HG03354 (cell line): ENCODE measurements at regions not wholly inside any gene's neighbourhood (a gene's known extent, or its start where the extent isn't known, plus 50 kb on each side); places are given as distances from the start of the nearest gene placed in this dataset.

Experiments used
- ATAC-seq: cut with Tn5 transposase; IDR thresholded peaks from one replicate; pipeline ENCODE4 v1.9.1; 2021; ENCODE audit warnings: mild to moderate bottlenecking; ENCODE audit not compliant: unreplicated experiment, poor library complexity, severe bottlenecking

DNA sequence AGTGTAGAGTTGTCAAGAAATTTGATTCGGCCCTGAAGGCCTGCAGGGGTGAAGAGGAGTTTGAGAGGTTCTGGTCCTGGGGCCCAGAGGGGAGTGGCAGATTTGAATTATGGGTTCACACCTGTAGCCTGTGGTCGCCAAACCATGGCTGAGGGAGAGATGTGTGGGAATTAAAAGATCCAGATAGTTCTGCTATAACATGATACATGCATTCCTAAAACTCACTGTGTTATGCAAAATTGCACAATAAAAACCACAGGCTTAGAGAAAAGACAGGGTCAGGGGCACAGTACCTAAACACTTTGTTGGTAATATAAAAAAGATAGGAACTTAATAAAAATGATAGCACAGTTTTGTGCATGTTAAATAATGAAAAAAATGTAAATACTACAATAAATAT is 106.2 kb downstream of the TMEM30B start:
- ATAC-seq = no peak

DNA sequence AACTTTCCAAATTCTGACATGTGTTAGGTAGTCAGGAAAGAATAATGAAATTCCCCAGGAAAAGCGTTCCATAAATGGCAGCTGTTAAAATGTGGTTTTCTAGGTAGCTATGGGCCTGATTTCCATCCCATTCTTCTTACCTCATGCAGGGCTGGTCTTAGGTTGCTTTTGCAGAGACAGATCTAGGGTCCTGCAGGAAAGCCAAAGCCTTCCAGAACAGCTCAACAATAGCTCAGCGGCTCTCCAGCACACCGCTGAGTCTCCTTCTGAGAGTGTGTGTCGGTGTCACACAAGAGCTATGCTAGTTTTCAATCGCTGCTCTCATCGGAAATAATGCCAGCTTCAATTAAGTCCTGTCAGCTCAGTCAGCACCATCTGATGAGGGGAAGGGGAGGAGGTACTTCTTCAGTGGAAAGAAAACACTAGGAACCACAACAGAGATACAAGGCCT is 106.7 kb downstream of the TMEM30B start:
- ATAC-seq = no peak

DNA sequence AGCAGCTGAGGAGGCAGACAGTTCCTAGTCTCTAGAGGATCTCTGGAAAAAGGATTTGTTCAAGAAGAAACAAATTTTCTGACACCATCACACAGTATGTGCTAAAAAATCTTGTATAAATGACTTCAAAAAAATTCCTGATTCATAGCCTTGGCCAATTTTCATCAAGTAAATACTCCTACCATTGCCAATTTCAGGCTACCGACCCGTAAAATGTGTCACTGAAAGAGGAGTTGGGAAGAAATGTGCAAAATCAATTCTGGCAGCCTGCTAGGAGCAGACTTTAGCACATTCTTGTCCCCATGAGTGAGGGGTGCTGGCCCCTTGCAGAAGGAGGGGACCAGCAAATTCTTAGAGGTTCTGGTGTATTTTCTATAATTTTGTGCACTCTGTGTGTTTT is 109.4 kb downstream of the TMEM30B start:
- ATAC-seq = no peak

DNA sequence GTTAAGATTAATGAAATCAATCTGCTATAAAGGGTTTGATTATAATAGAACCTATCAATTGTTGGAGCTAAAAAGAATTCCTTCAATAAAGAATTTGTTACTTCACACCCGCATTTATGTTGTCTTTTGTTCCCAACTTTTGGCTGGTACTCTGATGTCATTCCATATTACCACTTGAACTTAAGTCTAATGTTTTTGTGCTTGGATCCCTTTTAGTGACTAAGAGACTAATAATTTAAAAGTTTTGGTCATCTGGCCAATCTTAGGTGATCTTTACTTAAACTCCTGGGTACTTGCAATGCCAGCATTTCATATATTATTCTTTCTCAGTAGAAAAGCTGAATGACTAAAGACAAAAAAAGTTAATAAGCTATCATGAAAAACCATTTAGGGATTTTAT is 113.0 kb downstream of the TMEM30B start:
- no peak for ATAC-seq

DNA sequence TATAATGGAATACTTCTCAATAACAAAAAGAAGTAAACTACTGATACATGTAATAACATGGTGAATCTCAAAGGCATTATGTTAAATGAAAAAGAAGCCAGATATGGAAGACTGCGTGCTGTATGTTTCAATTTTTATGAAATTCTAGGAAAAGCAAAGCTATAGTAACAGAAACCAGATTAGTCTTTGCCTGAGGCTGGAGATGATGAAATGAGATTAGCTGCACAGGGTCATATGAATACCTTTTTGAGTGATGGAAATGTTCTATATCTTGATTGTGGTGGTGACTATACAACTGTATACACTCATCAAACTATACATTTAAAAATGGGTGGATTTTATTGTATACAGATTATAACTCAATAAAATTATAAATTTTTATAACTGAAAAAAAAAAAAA is 113.5 kb downstream of the TMEM30B start:
- no peak for ATAC-seq

DNA sequence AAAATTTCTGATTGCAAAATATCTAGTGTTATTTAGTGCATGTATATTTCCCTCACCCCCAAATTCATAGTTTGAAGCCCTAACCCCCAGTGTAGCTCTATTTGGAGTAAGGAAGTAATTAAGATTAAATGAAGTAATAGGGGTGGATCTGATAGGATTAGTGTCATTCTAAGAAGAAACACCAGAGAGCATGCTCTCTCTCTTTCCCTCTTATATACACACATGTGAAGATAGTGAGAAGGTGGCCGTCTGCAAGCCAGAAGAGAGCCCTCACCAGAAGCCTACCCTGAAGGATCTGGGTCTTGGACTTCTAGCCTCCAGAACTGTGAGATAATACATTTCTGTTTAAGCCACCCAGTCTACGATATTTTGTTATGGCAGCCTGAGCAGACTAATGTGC is 120.3 kb downstream of the TMEM30B start:
- no peak for ATAC-seq

DNA sequence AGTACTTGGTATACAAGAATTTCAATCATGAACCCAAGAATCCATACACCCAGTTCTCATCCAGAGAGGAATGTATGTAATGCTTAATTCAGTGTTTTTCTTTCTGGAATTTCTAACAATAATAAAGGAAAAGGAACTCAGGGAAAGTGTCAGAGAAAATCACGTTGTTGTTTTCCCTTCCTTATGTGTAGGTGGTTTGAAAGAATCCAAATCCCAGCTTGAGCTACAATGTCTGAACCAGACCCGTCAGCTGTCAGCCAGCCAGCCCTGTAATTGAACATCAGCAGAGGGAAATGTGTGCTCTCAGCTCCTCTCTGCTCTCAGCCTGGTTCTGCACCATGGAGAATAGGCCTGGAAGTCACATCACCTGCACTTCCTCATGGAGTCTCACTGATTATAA is 126.5 kb downstream of the TMEM30B start:
- no peak for ATAC-seq

DNA sequence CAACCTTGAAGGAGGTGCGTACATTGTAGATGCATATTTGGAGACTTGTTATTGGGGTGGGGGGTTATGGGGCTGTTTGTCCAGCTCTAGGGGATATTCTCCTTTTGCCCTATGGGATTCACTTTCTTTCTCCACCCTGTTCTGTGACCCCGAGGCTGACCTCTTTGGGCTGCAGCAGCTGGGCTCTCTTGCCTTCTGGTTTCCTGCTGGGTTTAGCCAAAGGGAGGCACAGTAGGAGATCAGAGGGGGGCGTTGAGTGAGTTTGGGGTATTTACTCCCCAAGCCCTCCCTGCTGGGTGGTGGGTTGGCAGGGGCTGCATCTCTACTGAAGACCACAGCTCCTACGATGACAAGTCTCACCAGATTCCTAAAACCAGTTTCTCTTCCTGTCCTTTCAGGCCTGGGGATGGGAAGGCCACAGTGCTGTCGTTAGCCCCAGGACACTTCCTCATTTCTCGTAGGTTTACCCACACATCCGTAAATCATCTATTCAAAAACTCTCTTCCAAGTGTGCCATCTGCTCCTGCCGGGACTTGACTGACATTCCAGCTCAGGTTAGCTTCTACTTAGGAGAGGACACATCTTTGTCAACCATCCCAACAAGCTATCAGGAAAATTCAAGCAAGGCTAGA is 127.1 kb downstream of the TMEM30B start:
- ATAC-seq = no peak

DNA sequence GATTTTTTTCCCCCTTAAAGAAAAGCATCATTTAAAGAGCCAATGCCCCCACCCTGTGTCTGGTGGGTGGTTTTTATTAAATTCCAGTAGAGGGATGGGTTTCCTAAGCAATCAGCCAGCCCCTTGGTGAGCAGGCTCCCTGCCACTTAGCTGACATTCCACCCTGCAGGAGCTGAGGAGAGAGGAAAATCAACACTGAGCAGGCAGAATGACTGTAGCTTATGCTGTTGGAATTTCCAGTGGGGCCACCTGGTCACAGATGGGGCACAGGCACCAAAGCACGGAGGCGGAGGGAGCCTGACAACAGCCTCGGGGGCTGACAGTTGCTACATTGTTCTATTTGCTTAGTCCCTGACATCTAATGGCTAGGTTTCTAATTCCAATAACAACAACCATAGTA is 127.7 kb downstream of the TMEM30B start:
- no peak for ATAC-seq

DNA sequence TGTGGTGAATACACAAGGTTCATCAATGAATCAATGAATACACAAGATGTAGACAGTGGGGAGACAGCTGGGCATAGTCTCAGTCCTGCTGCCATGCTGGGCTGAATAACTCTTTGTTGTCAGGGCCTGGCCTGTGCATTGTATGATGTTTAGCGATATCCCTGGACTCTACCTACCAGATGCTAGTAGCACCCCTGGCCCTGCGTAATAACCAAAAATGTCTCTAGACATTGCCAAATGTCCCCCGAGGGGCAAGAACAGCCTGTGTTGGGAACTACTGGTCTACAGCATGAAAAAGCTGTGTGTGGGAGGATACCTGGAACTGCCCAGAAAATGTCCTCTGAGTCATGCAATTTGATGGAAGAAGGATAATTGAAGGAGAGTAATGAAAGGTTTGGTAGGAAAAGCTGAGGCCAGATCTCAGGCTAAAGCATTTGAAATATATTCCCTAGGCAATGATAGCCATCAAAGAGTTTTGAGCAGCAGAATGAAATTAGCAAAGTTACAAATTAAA is 128.2 kb downstream of the TMEM30B start:
- ATAC-seq = no peak

DNA sequence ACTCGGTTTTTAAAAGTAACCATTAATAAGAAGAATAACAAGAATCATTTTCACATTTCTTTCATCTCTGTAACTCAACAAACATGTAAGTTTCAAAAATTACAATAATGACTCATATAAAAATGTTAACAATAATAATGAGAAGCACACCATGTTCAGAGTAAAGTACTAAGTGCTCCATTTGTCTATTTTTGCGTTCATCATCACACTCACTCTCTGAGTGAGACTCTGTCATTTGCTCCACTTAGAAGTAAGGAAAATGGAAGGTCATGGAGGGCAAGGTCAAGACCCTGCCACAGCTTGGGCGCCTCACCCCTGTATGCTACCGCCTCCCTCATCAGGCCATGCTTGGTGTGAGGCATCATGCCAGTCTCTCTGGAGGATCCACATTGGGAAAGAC is 129.9 kb downstream of the TMEM30B start:
- ATAC-seq = no peak

DNA sequence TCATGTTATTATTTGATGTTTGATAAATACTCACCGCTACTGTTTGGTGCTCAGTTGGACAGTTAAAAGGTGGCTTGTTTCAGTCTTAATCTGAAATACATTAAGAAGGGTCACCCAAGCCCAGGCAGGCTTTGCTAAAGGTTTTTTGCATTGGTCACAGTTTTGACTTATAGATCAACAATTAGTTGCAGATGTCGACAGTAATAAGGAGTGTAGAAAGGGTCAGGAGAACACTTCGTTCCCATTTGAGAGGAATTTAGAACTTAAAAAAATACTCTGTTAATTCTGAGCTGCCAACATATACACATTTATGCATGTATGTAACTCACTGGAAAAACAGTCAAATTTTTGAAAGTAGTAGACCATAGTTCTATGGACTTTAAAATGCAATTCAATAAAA is 130.3 kb downstream of the TMEM30B start:
- no peak for ATAC-seq

DNA sequence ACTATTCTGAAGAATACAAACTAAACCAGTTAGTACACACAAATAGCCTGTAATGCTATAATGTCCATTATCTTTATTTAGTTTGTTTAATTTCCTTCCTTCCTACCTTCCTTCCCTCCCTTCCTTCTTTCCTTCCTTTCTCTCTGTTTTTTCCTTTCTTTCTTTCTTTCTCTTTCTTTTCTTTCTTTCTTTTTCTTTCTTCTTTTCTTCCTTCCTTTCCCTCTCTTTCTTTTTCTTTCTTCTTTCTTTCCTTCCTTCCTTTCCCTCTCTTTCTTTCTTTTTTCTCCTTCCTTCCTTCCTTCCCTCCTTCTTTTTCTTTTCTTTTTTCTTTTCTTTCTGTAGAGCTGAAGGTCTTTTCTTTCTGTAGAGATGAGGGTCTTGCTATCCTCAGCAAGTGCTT is 131.2 kb downstream of the TMEM30B start:
- no peak for ATAC-seq

DNA sequence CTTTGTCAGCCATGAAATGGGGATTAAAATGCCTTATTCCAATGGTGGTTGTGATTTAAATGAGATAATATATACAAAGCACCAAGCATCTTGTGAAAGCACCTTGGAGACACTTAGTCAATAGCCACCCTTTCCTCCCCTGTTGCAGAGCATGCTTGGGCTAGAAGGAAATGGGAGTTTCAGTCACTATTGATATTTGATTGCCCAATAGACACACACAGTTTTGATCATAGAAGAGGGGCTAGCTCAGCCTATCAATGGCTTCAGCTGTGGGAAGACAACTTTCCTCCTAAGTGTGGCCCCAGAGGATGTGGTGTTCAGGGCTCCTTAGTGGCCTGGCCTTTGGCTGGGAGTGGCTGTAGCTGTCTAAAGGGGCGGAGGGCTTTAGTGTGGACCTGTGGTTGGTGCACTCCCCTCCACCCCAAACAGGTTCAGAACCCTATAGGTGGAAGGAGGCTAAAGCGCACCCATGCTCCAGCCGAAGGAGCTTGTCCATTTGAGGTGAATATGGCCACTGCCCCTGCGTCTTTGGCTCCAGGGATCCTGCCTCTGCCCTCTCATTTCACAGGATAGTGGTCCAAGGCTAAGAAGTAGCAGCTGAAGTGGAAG is 132.3 kb downstream of the TMEM30B start:
- ATAC-seq = no peak

DNA sequence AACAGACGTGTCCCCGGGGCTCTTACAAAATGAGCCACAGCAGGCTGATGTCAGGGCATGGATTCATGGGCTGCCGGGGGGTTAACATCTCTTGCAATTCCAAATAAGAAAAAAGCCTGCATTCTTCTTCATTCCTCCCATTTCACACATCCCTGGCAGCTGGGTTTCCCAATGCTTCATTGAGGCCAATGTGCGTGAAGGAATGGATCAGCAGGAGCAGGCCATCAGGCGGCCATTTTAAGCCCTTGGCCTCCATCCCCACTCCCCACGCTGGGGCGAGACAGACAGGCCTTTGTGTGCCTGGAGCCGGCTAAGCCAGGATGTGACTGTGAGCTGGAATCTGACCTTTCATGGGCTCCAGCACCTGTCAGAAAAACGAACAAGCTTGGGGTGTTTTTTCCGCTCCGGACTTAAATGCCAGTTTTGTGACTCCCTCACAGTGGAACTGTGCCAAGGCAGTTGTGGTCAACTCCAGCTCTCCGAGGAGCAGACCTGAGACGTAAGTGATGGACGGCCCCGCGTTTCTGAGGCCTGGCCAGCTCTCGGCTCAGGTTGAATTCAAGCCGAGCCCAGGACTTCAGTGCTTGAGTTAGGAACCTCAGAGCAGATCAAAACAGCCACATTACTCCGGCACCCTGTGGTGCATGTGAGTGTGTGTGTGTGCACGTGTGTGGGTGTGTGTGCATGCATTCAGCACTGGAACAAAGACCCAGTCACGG is 133.1 kb downstream of the TMEM30B start:
- ATAC-seq = no peak

DNA sequence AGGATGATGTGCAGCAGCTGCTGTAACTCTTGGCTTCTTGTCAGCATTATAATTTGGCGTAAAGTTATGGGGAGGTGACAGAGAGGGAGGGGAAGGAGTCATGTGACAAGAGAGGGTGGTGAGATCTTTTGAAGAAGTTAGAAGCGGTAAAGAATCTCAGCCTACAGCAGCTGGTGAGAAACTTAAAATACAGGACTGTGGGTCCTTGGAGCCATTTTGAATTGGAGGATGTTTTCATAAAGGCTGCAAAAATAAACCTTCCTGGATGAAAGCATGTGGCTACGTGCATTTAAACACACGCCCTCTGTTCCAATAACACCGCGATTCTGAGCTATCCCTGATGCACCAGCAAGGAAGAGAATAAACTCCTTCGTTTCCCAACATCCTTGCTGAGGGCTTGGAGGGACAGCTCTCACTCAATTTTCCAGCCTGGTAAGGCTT is 133.7 kb downstream of the TMEM30B start:
- no peak for ATAC-seq

DNA sequence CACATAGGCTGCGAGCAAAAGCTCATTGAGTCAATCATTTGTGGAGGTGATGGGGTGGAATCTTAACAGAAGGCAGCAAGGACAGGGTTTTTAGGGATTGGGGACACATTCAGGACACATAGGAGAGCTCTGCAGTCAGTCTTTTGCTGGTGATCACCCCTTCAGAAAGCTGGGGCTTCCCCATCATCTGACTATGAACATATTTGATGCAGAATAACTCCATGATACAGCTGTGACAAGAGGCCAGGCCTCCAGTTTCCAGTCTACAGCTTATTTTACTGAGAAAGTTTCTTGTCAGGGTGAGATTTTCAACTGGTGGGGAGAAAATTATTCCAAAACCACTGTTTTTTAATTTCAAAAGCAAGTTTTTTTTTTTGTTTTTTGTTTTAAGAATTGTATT is 134.2 kb downstream of the TMEM30B start:
- no peak for ATAC-seq

DNA sequence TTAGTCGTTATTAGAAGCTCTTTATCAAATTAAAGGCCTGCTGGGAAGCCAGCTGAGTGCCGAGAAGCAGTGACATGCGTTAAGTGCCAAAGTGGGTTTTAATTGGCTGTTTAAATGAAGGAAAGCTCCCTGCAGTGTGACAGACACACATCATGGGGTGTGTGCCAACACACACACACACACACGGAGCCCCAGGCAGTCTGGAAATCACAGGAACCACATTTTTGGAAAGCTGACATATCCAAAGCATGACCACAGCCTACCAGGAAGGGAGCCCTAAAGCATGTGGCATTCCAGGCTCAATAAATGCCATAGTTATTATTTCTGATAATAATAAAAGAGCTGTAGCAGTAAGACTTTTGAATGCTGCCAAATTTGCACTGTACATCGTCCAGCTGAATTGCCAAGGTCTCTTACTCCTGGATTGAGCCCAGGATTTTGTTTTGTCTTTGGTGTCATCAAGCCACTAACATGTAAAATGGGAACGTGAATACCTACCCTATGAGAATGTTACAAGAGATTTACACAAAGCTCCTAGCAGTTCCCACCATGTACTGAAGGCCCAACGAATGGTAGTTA is 135.1 kb downstream of the TMEM30B start:
- no peak for ATAC-seq

DNA sequence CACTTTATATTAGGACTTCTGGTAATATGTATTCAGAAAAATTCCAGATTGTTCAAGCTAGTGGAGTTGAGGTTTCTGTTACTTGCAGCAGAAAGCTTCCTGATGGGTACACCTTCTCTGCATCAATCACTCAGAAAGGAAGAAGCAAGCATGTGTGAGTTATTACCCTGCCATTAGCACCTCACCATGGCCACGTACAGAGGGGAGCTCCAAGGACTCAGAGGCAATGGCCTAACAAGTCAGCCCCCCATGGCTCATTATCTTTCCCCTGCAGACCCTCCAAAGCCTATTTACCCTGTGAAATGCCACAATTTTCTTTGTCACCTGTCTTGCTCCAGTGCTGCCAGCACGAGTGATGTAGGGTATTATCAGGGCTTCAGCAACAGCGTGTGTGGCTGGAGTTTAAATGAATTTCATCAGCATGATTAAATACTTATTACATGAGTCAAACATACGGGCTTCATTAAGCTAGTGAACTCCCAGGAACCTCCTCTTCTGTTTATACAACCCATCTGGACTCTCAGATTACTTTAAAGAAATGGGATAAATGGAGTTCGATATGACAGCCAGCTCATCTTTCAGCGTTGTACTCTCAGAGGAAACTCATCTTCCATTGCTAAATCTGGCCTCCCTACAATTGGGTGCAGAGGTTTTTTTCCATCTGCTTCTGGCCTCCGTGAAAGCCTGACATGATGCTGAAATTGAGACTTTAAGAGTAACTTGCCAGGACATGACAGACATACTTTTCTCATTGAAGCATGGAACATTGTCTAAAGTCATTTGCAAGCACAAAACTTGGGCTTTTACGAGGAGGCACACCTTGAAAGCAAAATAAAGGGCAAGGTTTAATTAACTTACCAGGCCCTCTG is 135.9 kb downstream of the TMEM30B start:
- ATAC-seq = no peak
